ENCODE measurements at regions not wholly inside any gene's neighbourhood (a gene's known extent, or its start where the extent isn't known, plus 50 kb on each side); places are given as distances from the start of the nearest gene placed in this dataset.

DNA sequence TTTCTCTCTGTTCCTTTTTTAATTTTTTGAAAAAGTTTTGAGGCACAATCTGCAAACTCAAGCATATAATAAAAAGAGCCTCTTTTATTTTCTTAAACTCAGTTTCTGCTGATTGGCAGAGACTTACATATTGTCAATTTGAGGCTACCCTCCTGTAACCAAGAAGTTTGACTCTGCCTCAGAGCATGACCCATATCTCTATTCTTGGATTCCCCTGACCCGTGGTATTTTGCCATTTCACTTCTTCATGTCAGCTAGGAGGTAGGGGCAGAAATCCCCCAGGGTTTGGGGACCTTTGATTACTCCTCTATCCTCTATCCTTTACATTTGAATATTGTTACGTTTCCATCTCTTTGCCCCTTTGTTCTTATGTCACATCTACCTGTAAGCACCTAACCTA is 479.1 kb upstream of the ALCAM start:
- no peaks in the 10 kb centered on the region for H3K79me1 ChIP-seq (ENCODE audit: insufficient read depth, low read depth, low read length, poor library complexity, severe bottlenecking)
- TF ChIP-seq, protein P1, sequence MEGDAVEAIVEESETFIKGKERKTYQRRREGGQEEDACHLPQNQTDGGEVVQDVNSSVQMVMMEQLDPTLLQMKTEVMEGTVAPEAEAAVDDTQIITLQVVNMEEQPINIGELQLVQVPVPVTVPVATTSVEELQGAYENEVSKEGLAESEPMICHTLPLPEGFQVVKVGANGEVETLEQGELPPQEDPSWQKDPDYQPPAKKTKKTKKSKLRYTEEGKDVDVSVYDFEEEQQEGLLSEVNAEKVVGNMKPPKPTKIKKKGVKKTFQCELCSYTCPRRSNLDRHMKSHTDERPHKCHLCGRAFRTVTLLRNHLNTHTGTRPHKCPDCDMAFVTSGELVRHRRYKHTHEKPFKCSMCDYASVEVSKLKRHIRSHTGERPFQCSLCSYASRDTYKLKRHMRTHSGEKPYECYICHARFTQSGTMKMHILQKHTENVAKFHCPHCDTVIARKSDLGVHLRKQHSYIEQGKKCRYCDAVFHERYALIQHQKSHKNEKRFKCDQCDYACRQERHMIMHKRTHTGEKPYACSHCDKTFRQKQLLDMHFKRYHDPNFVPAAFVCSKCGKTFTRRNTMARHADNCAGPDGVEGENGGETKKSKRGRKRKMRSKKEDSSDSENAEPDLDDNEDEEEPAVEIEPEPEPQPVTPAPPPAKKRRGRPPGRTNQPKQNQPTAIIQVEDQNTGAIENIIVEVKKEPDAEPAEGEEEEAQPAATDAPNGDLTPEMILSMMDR (conservative IDR thresholded peaks at IDR 0.05): no peak
- H2AFZ ChIP-seq (ENCODE audit: low read length): no peak overlapping the region
- H3K56ac ChIP-seq (ENCODE audit: insufficient read length, low read depth, low read length): no peak overlapping the region
- no peak overlapping the region for H2AK5ac ChIP-seq (ENCODE audit: insufficient read length, low read length)
- no peaks in the 10 kb centered on the region for H3K27me3 ChIP-seq (ENCODE audit: insufficient read depth, low read length)
- H4K91ac ChIP-seq (ENCODE audit: insufficient read length, low read depth, low read length): no peak overlapping the region
- no peaks in the 10 kb centered on the region for H3K79me2 ChIP-seq (ENCODE audit: insufficient read depth, low read length)
- no peak for DNase-seq
- H4K20me1 ChIP-seq (ENCODE audit: control insufficient read depth, insufficient read depth, insufficient read length): no peaks in the 10 kb centered on the region
- no peak overlapping the region for H3K4me3 Mint-ChIP-seq
- H3K27ac Mint-ChIP-seq: no peak overlapping the region
- no peak overlapping the region for H2BK120ac ChIP-seq (ENCODE audit: low read depth, low read length, poor library complexity, severe bottlenecking)
- H3K4me2 ChIP-seq (ENCODE audit: insufficient read depth, insufficient read length, low read length): no peak overlapping the region
- peaks cover 2 to 7% (median 3%) of the 10 kb centered on the region in 3 experiments; a peak in 4 of 7 replicates for H3K36me3 Mint-ChIP-seq (ENCODE audit: insufficient read depth in 1 of 3, low read depth in 3 of 3)
- no peak overlapping the region for H3K9ac ChIP-seq (ENCODE audit: extremely low read depth, insufficient read length, low read length)
- peaks cover 8% of the 10 kb centered on the region for H3K4me1 ChIP-seq (ENCODE audit: insufficient read depth, low read length)
- H3K4ac ChIP-seq (ENCODE audit: low read depth, low read length): no peak overlapping the region
- H3K9me3 Mint-ChIP-seq: no peaks in the 10 kb centered on the region; a peak in 2 of 5 replicates
- no peak overlapping the region for H3K23ac ChIP-seq (ENCODE audit: insufficient read length, low read depth, low read length)
- H3K4me1 Mint-ChIP-seq: peaks cover 16 to 29% of the 10 kb centered on the region in 2 experiments
- H3K18ac ChIP-seq (ENCODE audit: insufficient read length, low read depth, low read length): no peak overlapping the region
- H2BK15ac ChIP-seq (ENCODE audit: low read depth, low read length): no peak overlapping the region
- WGBS (ENCODE audit: extremely low coverage, insufficient read length, low lambda C conversion rate): no CpG with 5 or more reads among the region's 2 CpGs
- H3K9me3 ChIP-seq (ENCODE audit: control insufficient read depth, low read depth, low read length): no peaks in the 10 kb centered on the region
- no peak overlapping the region for H2BK5ac ChIP-seq (ENCODE audit: insufficient read length, low read length)
- H3T11ph ChIP-seq (ENCODE audit: low read length): no peak overlapping the region
- H4K8ac ChIP-seq (replicated peaks; ENCODE audit: insufficient read length, low read depth, low read length): no peak overlapping the region
- no peaks in the 10 kb centered on the region for H3K23me2 ChIP-seq (ENCODE audit: insufficient read length, low read depth, low read length, poor library complexity, severe bottlenecking)
- H2BK20ac ChIP-seq (ENCODE audit: low read depth, low read length, poor library complexity, severe bottlenecking): no peak overlapping the region
- no peak overlapping the region for H4K5ac ChIP-seq (ENCODE audit: insufficient read length, low read depth, low read length)
- no peak overlapping the region for H3K14ac ChIP-seq (ENCODE audit: insufficient read depth, low read length)
- no peak overlapping the region for H3K27ac ChIP-seq (ENCODE audit: insufficient read length, low read depth, low read length)
- H3K27me3 Mint-ChIP-seq (ENCODE audit: low read depth): no peaks in the 10 kb centered on the region
- no peak overlapping the region for H2BK12ac ChIP-seq (ENCODE audit: insufficient read length, low read depth, low read length)
